ENCODE measurements at regions not wholly inside any gene's neighbourhood (a gene's known extent, or its start where the extent isn't known, plus 50 kb on each side); places are given as distances from the start of the nearest gene placed in this dataset.

GRCh38 chr10:117432866-117433265 lies 57.6 kb upstream of the PDZD8 start:
- Histone ChIP-seq H3K36me3 (ENCODE audit: control insufficient read depth in 2 of 2, insufficient read depth in 1 of 2, low read length in 2 of 2) (no peaks in the 10 kb centered on the region), H3K27ac (ENCODE audit: extremely low read depth, low read depth, low read length) (no peak overlapping the region), H3K4me1 (ENCODE audit: control insufficient read depth, insufficient read depth, low read length) (no peaks in the 10 kb centered on the region), H3K4me3 (ENCODE audit: low read depth, low read length) (no peak overlapping the region), H3K9me3 (ENCODE audit: control insufficient read depth, insufficient read depth, low read depth, low read length) (no peaks in the 10 kb centered on the region)
- CTCF ChIA-PET = interaction anchor here (6.0 kb wide), 1 partner anchor 9 kb away, joined by 65 read pairs; no protein-coding TSS in a partner anchor
- POLR2A ChIA-PET = no interaction called here
- TF ChIP-seq ZNF660 (tag by site-specific recombination; IDR thresholded peaks at IDR 0.05) (no peak), ZNF48 (tag by site-specific recombination; IDR thresholded peaks at IDR 0.05) (no peak), WT1 (tag by site-specific recombination; IDR thresholded peaks at IDR 0.05) (no peak), YY2 (tag by site-specific recombination; IDR thresholded peaks at IDR 0.05) (no peak), ZNF292 (tag by site-specific recombination; IDR thresholded peaks at IDR 0.05; ENCODE audit: borderline replicate concordance, low read depth) (no peak), ZNF148 (tag by site-specific recombination; IDR thresholded peaks at IDR 0.05; ENCODE audit: borderline replicate concordance) (no peak), HOXA7 (CRISPR knock-in tag; IDR thresholded peaks at IDR 0.05; ENCODE audit: borderline replicate concordance) (no peak), ZNF501 (tag by site-specific recombination; IDR thresholded peaks at IDR 0.05) (no peak), ZNF560 (tag by site-specific recombination; IDR thresholded peaks at IDR 0.05; ENCODE audit: borderline replicate concordance) (no peak), ZNF621 (tag by site-specific recombination; IDR thresholded peaks at IDR 0.05) (no peak), ZNF792 (tag by site-specific recombination; IDR thresholded peaks at IDR 0.05) (no peak), ZNF416 (tag by site-specific recombination; IDR thresholded peaks at IDR 0.05) (no peak), MYNN (tag by site-specific recombination; IDR thresholded peaks at IDR 0.05; ENCODE audit: borderline replicate concordance) (no peak), ZNF155 (tag by site-specific recombination; IDR thresholded peaks at IDR 0.05) (no peak)
- TF ChIP-seq, protein P1, sequence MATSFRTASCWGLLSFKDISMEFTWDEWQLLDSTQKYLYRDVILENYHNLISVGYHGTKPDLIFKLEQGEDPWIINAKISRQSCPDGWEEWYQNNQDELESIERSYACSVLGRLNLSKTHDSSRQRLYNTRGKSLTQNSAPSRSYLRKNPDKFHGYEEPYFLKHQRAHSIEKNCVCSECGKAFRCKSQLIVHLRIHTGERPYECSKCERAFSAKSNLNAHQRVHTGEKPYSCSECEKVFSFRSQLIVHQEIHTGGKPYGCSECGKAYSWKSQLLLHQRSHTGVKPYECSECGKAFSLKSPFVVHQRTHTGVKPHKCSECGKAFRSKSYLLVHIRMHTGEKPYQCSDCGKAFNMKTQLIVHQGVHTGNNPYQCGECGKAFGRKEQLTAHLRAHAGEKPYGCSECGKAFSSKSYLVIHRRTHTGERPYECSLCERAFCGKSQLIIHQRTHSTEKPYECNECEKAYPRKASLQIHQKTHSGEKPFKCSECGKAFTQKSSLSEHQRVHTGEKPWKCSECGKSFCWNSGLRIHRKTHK (tag by site-specific recombination; IDR thresholded peaks at IDR 0.05) = no peak
- TF ChIP-seq, protein P2, sequence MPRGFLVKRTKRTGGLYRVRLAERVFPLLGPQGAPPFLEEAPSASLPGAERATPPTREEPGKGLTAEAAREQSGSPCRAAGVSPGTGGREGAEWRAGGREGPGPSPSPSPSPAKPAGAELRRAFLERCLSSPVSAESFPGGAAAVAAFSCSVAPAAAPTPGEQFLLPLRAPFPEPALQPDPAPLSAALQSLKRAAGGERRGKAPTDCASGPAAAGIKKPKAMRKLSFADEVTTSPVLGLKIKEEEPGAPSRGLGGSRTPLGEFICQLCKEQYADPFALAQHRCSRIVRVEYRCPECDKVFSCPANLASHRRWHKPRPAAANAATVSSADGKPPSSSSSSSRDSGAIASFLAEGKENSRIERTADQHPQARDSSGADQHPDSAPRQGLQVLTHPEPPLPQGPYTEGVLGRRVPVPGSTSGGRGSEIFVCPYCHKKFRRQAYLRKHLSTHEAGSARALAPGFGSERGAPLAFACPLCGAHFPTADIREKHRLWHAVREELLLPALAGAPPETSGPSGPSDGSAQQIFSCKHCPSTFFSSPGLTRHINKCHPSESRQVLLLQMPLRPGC (tag by site-specific recombination; IDR thresholded peaks at IDR 0.05) = no peak

DNA sequence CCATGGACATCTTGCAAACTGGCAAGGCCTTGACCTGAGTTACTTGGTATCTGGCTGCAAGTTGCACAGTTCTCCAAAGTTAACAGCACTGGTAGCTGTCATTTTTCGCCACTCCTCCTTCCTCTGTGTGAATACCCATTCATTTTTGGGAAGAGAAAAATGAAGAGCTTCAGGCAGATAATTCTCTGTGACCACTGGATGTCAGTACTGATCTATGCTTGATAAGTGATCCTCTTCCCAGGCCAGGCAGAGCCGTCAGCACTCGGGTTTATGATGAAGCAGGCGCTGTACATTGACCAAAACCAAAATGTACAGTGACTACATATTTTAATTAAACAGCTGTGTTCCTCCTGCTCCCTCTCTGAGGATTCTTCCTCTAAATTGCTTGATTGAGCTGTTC lies 55.9 kb upstream of the PDZD8 start:
- Histone ChIP-seq H3K4me3 (ENCODE audit: low read depth, low read length) (no peak overlapping the region), H3K36me3 (ENCODE audit: control insufficient read depth in 2 of 2, insufficient read depth in 1 of 2, low read length in 2 of 2) (no peaks in the 10 kb centered on the region), H3K4me1 (ENCODE audit: control insufficient read depth, insufficient read depth, low read length) (no peaks in the 10 kb centered on the region), H3K27ac (ENCODE audit: extremely low read depth, low read depth, low read length) (no peak overlapping the region), H3K9me3 (ENCODE audit: control insufficient read depth, insufficient read depth, low read depth, low read length) (no peaks in the 10 kb centered on the region)
- TF ChIP-seq CTCF (tag by site-specific recombination; IDR thresholded peaks at IDR 0.05) = 0 out of 2 replicates have a peak, but pooled peaks have one; percentile 17
- TF ChIP-seq PRDM4 (tag by site-specific recombination; IDR thresholded peaks at IDR 0.05) = no peak
- TF ChIP-seq ZNF654 (tag by site-specific recombination; IDR thresholded peaks at IDR 0.05; ENCODE audit: low read depth) = peak; percentile 10; the same call in 1 of the 2 replicates
- TF ChIP-seq ZNF341 (tag by site-specific recombination; IDR thresholded peaks at IDR 0.05; ENCODE audit: low read depth) = no peak
- ChIA-PET CTCF (interaction anchor here (0.6 to 6.0 kb wide), 16 partner anchors 8 to 1113 kb away, joined by 3 to 65 read pairs (median 3); no protein-coding TSS in a partner anchor), POLR2A (no interaction called here)

Measured in HEK293 (cell line).